ENCODE measurements at regions not wholly inside any gene's neighbourhood (a gene's known extent, or its start where the extent isn't known, plus 50 kb on each side); places are given as distances from the start of the nearest gene placed in this dataset.

DNA sequence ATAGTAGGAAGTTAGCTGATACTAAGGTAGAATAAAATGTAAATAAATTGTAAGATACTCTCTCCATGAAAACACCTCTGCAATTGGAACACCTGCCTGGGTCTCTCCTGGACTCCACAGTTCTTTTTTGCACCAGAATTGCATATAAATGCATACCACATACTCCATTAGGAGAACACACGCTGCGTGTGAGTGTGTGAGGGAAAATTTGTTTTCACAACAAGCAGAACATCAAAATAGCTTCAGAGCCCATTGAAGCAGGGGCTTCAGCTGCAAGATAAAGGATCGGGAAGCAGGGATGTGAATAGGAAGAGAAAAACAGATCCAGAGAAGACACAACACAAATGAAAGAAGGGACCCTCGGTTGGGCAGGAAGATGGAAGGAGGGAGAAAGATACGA, 389.8 kb upstream of the BRINP1 start:
- TF ChIP-seq, protein P1, sequence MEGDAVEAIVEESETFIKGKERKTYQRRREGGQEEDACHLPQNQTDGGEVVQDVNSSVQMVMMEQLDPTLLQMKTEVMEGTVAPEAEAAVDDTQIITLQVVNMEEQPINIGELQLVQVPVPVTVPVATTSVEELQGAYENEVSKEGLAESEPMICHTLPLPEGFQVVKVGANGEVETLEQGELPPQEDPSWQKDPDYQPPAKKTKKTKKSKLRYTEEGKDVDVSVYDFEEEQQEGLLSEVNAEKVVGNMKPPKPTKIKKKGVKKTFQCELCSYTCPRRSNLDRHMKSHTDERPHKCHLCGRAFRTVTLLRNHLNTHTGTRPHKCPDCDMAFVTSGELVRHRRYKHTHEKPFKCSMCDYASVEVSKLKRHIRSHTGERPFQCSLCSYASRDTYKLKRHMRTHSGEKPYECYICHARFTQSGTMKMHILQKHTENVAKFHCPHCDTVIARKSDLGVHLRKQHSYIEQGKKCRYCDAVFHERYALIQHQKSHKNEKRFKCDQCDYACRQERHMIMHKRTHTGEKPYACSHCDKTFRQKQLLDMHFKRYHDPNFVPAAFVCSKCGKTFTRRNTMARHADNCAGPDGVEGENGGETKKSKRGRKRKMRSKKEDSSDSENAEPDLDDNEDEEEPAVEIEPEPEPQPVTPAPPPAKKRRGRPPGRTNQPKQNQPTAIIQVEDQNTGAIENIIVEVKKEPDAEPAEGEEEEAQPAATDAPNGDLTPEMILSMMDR (IDR thresholded peaks at IDR 0.05; ENCODE audit: low read length) = no peak
- TF ChIP-seq EZH2phosphoT487 (IDR thresholded peaks at IDR 0.05; ENCODE audit: low read length) = no peak
- no peak for TF ChIP-seq EZH2 (optimal IDR thresholded peaks at IDR 0.05; ENCODE audit: low read depth, low read length)

Measured in MM.1S (cell line).